ENCODE measurements at regions not wholly inside any gene's neighbourhood (a gene's known extent, or its start where the extent isn't known, plus 50 kb on each side); places are given as distances from the start of the nearest gene placed in this dataset.

- no peaks in the 10 kb centered on the region for H4K20me1 ChIP-seq (ENCODE audit: low read length)
- CTCF ChIA-PET, result no interaction called here
These were observed 327.6 kb upstream of the UBE2E3 start for GRCh38 chr2:180652794-180653193.

GRCh38 chr2:180651596-180651995 is 328.8 kb upstream of the UBE2E3 start:
- Histone ChIP-seq H3F3A (ENCODE audit: low read length, unreplicated experiment) (no peaks in the 10 kb centered on the region), H3K27ac (ENCODE audit: low read length) (no peak overlapping the region), H3K27me3 (ENCODE audit: low read length) (no peaks in the 10 kb centered on the region), H3K4me2 (ENCODE audit: low read length) (no peak overlapping the region), H3K36me3 (ENCODE audit: low read depth, low read length) (no peaks in the 10 kb centered on the region; the same call in 1 of the 2 replicates), H4K20me1 (ENCODE audit: low read length) (no peaks in the 10 kb centered on the region), H3K79me2 (ENCODE audit: low read length) (no peaks in the 10 kb centered on the region), H3K4me1 (ENCODE audit: insufficient read depth, low read length) (peaks cover 15% of the 10 kb centered on the region), H3K9ac (ENCODE audit: low read length) (no peak overlapping the region), H3K4me3 (ENCODE audit: low read length) (no peak overlapping the region), H2AFZ (ENCODE audit: low read length) (no peak overlapping the region), H3K9me2 (replicated peaks; ENCODE audit: low read length) (no peaks in the 10 kb centered on the region), H3K9me3 (ENCODE audit: low read length) (no peaks in the 10 kb centered on the region)
- BruUV-seq (replicated peaks), result no TSS peak
- DNase-seq (no peak), ATAC-seq (no peak)
- intact Hi-C loops (cut with micrococcal nuclease), result no loop called here
- POLR2A ChIA-PET (ENCODE audit: unreplicated experiment), result no interaction called here
- no peak for TF ChIP-seq EZH2 (IDR thresholded peaks at IDR 0.05; ENCODE audit: low read length, unreplicated experiment)
- CTCF ChIA-PET, result no interaction called here

More at GRCh38 chr2:180652794-180653193, 327.6 kb upstream of the UBE2E3 start:
- H3K9me2 ChIP-seq (replicated peaks; ENCODE audit: low read length), result 0 out of 2 replicates have a peak, but pooled peaks cover 3% of the 10 kb centered on the region
- H3K27ac ChIP-seq (ENCODE audit: low read length), result no peak overlapping the region
- no peak overlapping the region for H3K4me3 ChIP-seq (ENCODE audit: low read length)
- POLR2A ChIA-PET (ENCODE audit: unreplicated experiment), result no interaction called here
- ATAC-seq (no peak), DNase-seq (no peak)
- no peak overlapping the region for H3K4me2 ChIP-seq (ENCODE audit: low read length)
- TF ChIP-seq CTCF (conservative IDR thresholded peaks at IDR 0.05; ENCODE audit: low read depth, low read length), result no peak
- TF ChIP-seq EZH2 (IDR thresholded peaks at IDR 0.05; ENCODE audit: low read length, unreplicated experiment), result no peak
- no peak for TF ChIP-seq EZH2phosphoT487 (IDR thresholded peaks at IDR 0.05; ENCODE audit: borderline replicate concordance, low read length)
- H2AFZ ChIP-seq (ENCODE audit: low read length), result no peak overlapping the region
- H3K27me3 ChIP-seq (ENCODE audit: low read length), result no peaks in the 10 kb centered on the region
- no peaks in the 10 kb centered on the region for H3K9me3 ChIP-seq (ENCODE audit: low read length)
- no peaks in the 10 kb centered on the region; the same call in 1 of the 2 replicates for H3K36me3 ChIP-seq (ENCODE audit: low read depth, low read length)
- intact Hi-C loops (cut with micrococcal nuclease), result no loop called here
- peaks cover 27% of the 10 kb centered on the region for H3K4me1 ChIP-seq (ENCODE audit: insufficient read depth, low read length)
- no peaks in the 10 kb centered on the region for H3F3A ChIP-seq (ENCODE audit: low read length, unreplicated experiment)
- BruUV-seq (replicated peaks), result no TSS peak
- no peak overlapping the region for H3K9ac ChIP-seq (ENCODE audit: low read length)
- H3K79me2 ChIP-seq (ENCODE audit: low read length), result no peaks in the 10 kb centered on the region

- POLR2A ChIA-PET (ENCODE audit: unreplicated experiment), result interaction anchor here (0.6 kb wide), 1 partner anchor 37 kb away, joined by 4 read pairs; no protein-coding TSS in a partner anchor
- BruUV-seq (replicated peaks), result no TSS peak
These were observed 332.8 kb upstream of the UBE2E3 start for GRCh38 chr2:180647621-180648020.

More at GRCh38 chr2:180647621-180648020, 332.8 kb upstream of the UBE2E3 start:
- CTCF ChIA-PET, result no interaction called here
- intact Hi-C loops (cut with micrococcal nuclease), result no loop called here
- no peaks in the 10 kb centered on the region for H3K27me3 ChIP-seq (ENCODE audit: low read length)
- no peaks in the 10 kb centered on the region for H3K9me3 ChIP-seq (ENCODE audit: low read length)
- H3K27ac ChIP-seq (ENCODE audit: low read length), result no peak overlapping the region
- TF ChIP-seq EZH2phosphoT487 (IDR thresholded peaks at IDR 0.05; ENCODE audit: borderline replicate concordance, low read length) (no peak), EZH2 (IDR thresholded peaks at IDR 0.05; ENCODE audit: low read length, unreplicated experiment) (no peak), CTCF (conservative IDR thresholded peaks at IDR 0.05; ENCODE audit: low read depth, low read length) (no peak)
- DNase-seq (no peak), ATAC-seq (no peak)
- H3K4me1 ChIP-seq (ENCODE audit: insufficient read depth, low read length), result peaks cover 22% of the 10 kb centered on the region
- H3K79me2 ChIP-seq (ENCODE audit: low read length), result no peaks in the 10 kb centered on the region
- H3F3A ChIP-seq (ENCODE audit: low read length, unreplicated experiment), result peaks cover 7% of the 10 kb centered on the region
- H3K9ac ChIP-seq (ENCODE audit: low read length), result no peak overlapping the region
- H3K4me3 ChIP-seq (ENCODE audit: low read length), result no peak overlapping the region
- H3K4me2 ChIP-seq (ENCODE audit: low read length), result no peak overlapping the region
- no peaks in the 10 kb centered on the region for H3K36me3 ChIP-seq (ENCODE audit: low read depth, low read length)
- H4K20me1 ChIP-seq (ENCODE audit: low read length), result no peaks in the 10 kb centered on the region
- no peaks in the 10 kb centered on the region for H3K9me2 ChIP-seq (replicated peaks; ENCODE audit: low read length)
- H2AFZ ChIP-seq (ENCODE audit: low read length), result no peak overlapping the region
